IPS-20b (cell line): ENCODE measurements at regions not wholly inside any gene's neighbourhood (a gene's known extent, or its start where the extent isn't known, plus 50 kb on each side); places are given as distances from the start of the nearest gene placed in this dataset.
"Not testable (repeated sequence)": the region's sequence is repeated elsewhere in the genome, so short reads cannot be mapped to it uniquely, and the experiment has no call there.

ENCODE experiments used
- H3K27ac ChIP-seq: one replicate; pipeline ENCODE4 v1.5.1; 2013; ENCODE audit warnings: low read length
- H3K27me3 ChIP-seq: 2 replicates; pipeline ENCODE4 v1.6.1; 2013; ENCODE audit warnings: mild to moderate bottlenecking, low read length, inconsistent platforms; ENCODE audit not compliant: insufficient read depth
- H3K36me3 ChIP-seq: 2 replicates; pipeline ENCODE4 v1.6.1; 2013; ENCODE audit warnings: low read depth, mild to moderate bottlenecking, inconsistent platforms, low read length, moderate library complexity; ENCODE audit not compliant: insufficient read depth
- H3K4me1 ChIP-seq: 2 replicates; pipeline ENCODE4 v1.6.1; 2013; ENCODE audit warnings: mild to moderate bottlenecking, control low read depth, inconsistent platforms, low read length, moderate library complexity; ENCODE audit not compliant: insufficient read depth
- H3K4me3 ChIP-seq: 2 replicates; pipeline ENCODE4 v1.5.1; 2013; ENCODE audit warnings: mild to moderate bottlenecking, low read length, inconsistent platforms
- H3K9ac ChIP-seq: 2 replicates; pipeline ENCODE4 v1.6.1; 2013; ENCODE audit warnings: low read depth, mild to moderate bottlenecking, inconsistent platforms, low read length, moderate library complexity
- H3K9me3 ChIP-seq: 2 replicates; pipeline ENCODE4 v1.6.1; 2013; ENCODE audit warnings: mild to moderate bottlenecking, low read depth, low read length, inconsistent platforms; ENCODE audit not compliant: insufficient read depth

DNA sequence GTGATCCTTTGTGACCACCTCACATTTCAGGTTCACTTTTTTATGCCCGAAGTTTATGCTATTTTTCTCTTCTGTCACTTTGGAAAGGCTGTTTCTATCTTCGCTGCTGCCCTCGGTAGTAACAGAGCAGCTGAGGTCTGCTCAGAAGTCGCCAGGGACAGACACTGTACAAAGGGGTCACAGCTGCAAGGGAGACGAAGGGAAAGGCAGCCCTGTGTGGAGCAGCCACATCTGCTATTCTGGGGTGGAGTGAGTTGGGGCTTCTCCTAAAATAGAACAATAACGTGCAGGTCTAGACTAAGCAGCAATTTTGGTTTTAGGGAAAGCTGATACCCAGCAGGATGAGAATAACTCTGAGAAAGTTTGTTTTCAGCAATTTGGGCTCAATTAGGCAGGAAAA lies 72.5 kb downstream of the ACTL7B start:
- H3K4me3 ChIP-seq, result no peak overlapping the region
- peaks cover 19% of the 10 kb centered on the region; the same call in 1 of the 2 replicates for H3K4me1 ChIP-seq
- no peak overlapping the region for H3K9ac ChIP-seq
- H3K27ac ChIP-seq, result no peak overlapping the region
- H3K27me3 ChIP-seq, result peaks cover 7% of the 10 kb centered on the region; the same call in 1 of the 2 replicates
- no peaks in the 10 kb centered on the region for H3K36me3 ChIP-seq
- H3K9me3 ChIP-seq, result no peaks in the 10 kb centered on the region

DNA sequence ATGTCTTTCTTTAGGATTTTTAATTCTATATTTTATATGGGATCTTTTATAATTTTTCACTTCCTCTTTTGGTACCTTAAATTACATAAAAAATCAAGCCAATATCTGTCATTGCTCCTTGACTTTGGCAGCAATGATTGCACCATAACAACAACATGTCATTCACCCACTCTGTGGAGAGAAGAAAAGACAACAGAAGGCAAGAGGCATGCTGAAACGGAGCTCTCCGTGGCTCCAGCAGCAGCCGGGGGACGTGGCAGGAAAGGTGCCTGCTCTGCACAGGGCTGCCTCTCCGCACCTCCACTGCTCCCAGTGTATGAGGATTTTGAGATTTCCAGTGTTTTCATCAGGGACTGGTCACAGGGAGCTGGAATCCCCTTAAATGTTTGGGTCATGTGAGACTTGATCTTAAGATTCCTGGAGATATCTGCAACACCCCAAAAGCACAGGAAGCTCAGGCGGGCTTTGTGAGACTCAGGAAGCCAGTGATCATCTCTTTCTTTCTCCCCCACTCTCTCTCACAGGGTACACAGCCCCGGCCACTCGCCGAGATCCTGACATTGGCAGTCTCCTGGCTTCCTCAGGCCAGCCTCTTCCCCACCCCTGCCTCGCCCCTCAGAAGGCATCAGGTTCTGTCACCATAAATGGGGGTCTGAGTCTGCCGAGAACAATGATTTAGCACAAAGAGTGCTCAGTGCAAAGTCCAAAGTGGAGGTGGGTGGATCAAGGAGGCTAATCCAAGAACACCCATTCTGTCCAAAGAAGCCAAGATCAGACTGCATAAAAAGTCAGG lies 74.6 kb downstream of the ACTL7B start:
- no peak overlapping the region for H3K4me3 ChIP-seq
- no peaks in the 10 kb centered on the region for H3K9me3 ChIP-seq
- H3K9ac ChIP-seq, result no peak overlapping the region
- H3K27me3 ChIP-seq, result peaks cover 7% of the 10 kb centered on the region; the same call in 1 of the 2 replicates
- no peak overlapping the region for H3K27ac ChIP-seq
- H3K36me3 ChIP-seq, result no peaks in the 10 kb centered on the region
- peaks cover 4% of the 10 kb centered on the region; the same call in 1 of the 2 replicates for H3K4me1 ChIP-seq

DNA sequence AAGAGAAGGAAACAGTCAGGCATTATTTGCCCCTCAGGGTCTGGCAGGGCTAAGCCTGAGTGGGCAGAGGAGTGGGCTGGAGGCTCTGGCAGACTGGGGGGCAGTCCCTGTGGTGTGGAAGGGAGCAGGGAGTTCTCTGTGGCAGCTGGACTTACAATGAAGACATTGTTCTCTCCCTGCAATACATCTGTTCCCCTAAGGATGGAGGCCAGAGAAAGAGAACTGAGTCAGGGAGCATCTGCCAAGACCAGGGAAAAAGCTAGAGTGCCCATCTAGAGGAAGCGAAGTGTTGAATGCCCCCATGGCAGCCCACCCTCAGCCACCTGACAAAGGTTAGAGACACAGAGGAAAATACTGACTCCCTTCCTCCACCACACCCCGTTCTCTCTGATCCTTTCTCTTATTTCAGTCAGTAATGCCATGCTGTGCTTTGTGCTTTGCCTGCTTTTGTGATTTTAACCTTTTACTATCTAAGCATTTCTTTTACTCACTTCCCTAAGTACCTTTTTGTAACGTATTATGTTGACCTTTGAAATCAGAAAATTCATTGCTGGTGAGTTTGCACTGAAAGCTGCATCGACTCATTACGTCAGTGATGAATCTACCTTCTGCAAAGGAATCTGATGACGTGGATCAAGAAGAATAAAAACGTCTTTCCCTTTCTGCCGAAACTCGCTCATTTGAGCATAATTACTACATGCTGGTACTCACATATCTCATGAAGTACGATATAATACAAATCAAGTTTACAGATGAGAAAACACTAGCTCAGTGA lies 76.0 kb downstream of the ACTL7B start:
- Histone ChIP-seq H3K27ac (no peak overlapping the region), H3K4me1 (peaks cover 4% of the 10 kb centered on the region; the same call in 1 of the 2 replicates), H3K9ac (no peak overlapping the region), H3K9me3 (no peaks in the 10 kb centered on the region), H3K27me3 (peaks cover 7% of the 10 kb centered on the region; the same call in 1 of the 2 replicates), H3K4me3 (no peak overlapping the region), H3K36me3 (no peaks in the 10 kb centered on the region)

DNA sequence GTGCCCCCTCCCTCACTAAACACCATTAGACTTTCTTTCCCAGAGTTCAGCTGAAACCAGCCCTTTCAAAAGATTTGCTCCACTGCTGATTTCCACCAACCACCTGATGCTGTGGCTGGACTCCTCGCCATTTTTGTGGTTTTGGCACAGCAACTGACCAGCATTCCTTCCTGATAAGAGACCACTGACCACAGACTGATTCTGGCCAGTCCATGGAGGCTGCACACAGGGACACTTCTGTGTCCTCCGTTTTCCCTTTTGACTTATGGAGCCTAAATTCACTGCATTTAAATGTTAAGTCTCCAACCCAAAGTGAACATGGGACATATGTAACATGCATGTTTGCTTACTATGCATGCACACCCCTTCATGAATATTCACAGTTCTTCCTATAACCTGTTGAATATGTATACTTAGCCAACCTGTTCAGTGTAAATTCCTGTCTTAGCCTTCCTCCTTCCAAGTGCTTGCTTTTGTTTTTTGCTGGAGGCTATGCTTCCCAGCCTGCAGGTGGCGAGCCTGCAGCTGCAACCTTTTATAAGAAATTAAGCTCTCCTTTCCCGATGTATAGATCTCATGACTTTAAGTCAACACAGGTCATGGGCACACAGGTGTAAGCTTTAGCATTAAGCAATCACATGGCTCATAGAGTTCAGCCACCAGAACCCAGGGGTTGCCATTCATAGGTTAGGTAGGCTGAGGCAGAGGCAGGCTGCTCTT lies 78.7 kb downstream of the ACTL7B start:
- Histone ChIP-seq H3K4me3 (no peak overlapping the region), H3K36me3 (no peaks in the 10 kb centered on the region), H3K4me1 (peaks cover 4% of the 10 kb centered on the region; the same call in 1 of the 2 replicates), H3K27ac (no peak overlapping the region), H3K27me3 (peaks cover 7% of the 10 kb centered on the region; the same call in 1 of the 2 replicates), H3K9ac (no peak overlapping the region), H3K9me3 (no peaks in the 10 kb centered on the region)

DNA sequence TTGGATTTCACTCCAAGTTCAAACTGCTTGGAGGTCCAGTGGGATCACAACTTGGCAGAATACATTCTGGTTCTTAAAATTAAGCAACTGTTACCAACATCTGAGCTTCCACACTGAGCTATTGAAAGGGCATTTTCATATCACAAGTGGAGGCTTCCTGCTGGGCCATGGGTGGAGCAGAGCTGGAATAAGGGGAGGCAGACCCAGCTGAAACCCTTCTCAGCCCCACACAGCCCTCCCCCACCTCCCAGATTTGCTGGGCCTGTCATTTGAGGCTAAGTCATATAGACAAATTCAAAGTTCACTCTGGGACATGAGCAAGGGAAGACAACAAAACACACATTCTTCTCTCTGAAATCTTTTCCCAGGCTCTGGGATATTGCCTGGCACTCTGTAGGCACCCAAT lies 79.9 kb downstream of the ACTL7B start:
- Histone ChIP-seq H3K4me1 (peaks cover 4% of the 10 kb centered on the region; the same call in 1 of the 2 replicates), H3K9me3 (no peaks in the 10 kb centered on the region), H3K27me3 (peaks cover 7% of the 10 kb centered on the region; the same call in 1 of the 2 replicates), H3K36me3 (no peaks in the 10 kb centered on the region), H3K4me3 (no peak overlapping the region), H3K27ac (no peak overlapping the region), H3K9ac (no peak overlapping the region)

DNA sequence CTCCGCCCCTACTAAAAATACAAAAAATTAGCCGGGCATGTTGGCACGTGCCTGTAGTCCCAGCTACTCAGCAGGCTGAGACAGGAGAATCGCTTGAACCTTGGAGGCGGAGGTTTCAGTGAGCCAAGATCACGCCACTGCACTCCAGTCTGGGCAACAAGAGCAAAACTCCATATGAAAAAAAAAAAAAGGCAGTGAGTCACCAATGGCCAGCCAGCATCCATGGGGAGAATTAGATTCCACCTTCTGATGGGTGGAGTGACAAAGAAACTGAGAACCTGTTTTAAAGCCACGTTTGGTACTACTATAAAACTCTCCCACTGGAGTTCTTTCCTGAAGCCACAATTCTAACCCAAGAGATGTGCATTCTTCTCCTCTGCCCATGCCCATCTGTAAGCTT lies 81.7 kb downstream of the ACTL7B start:
- not testable (repeated sequence) for H3K9ac ChIP-seq, H3K36me3 ChIP-seq, H3K4me3 ChIP-seq, H3K9me3 ChIP-seq, H3K4me1 ChIP-seq, H3K27me3 ChIP-seq, H3K27ac ChIP-seq

DNA sequence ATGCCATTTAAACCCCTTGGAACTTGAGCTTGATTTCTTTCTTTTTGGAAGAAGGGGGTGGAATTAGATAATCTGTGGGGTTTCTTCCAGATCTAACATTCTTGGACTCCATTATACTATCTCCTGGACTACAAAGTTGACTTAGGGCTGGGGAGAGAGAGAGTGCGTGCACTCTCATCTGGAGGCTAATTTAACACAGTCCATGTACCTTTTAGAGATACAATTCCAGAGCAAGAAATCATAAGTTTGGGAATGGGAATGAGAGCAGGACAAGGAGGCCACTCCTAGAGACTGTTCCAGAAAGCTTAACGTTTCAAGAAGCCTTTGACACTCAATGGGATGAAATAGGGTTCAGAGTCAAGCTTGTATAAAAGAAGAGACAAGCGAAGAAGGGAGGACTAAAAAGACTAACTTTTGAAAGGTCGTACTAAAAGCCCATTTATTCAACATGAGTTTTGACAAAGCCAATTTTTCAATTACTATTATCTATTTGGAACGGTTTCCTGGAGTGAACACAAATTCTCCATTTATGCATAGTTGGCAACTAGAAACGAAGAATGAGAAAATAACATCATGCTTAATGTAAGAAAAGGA lies 83.4 kb downstream of the ACTL7B start:
- no peaks in the 10 kb centered on the region for H3K36me3 ChIP-seq
- H3K9ac ChIP-seq, result no peak overlapping the region
- H3K27me3 ChIP-seq, result no peaks in the 10 kb centered on the region
- H3K4me3 ChIP-seq, result no peak overlapping the region
- peaks cover 7% of the 10 kb centered on the region; the same call in 1 of the 2 replicates for H3K4me1 ChIP-seq
- no peak overlapping the region for H3K27ac ChIP-seq
- H3K9me3 ChIP-seq, result no peaks in the 10 kb centered on the region

DNA sequence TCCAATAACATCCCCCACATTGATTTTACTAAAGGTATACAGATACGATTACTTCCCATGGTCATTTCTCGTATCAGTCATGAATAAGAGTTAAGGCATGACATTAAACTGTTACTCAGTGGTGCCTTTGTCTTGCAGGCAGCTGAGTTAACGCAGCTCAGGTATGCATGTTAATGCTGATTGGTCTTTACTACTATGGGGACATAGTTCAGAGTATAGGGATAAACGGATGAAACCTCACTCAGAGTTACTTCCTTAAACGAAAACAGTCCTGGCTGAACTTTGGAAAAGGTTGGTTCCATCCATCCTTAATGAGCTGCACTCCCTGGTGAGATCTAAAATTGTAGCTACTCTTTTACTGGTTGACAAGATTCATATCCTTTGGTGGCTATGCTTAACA lies 87.0 kb downstream of the ACTL7B start:
- Histone ChIP-seq H3K4me1 (peaks cover 7% of the 10 kb centered on the region; the same call in 1 of the 2 replicates), H3K9ac (no peak overlapping the region), H3K9me3 (no peaks in the 10 kb centered on the region), H3K27me3 (no peaks in the 10 kb centered on the region), H3K36me3 (no peaks in the 10 kb centered on the region), H3K27ac (no peak overlapping the region), H3K4me3 (no peak overlapping the region)

DNA sequence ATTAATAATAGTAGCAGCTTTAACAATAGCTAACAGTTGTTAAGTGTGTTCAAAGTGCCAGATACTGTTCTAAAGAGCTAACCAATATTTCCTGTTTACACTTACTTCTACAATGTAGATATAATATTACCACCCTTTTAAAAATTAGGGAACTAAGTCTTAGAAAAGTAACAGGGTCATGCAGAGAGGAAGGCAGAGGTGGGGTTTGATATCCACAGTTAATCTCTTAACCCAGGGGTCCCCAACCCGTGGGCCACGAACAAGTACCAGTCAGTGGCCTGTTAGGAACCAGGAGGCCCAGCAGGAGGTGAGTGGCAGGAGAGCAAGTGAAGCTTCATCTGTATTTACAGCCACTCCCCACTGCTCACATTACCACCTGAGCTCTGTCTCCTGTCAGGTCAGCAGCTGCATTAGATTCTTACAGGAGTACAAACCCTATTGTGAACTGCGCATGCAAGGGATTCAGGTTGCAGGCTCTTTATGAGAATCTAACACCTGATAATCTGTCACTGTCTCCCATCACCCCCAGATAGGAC lies 89.1 kb downstream of the ACTL7B start:
- no peaks in the 10 kb centered on the region for H3K27me3 ChIP-seq
- H3K9ac ChIP-seq, result no peak overlapping the region
- no peaks in the 10 kb centered on the region for H3K9me3 ChIP-seq
- H3K27ac ChIP-seq, result no peak overlapping the region
- H3K4me1 ChIP-seq, result peaks cover 7% of the 10 kb centered on the region; the same call in 1 of the 2 replicates
- H3K36me3 ChIP-seq, result no peaks in the 10 kb centered on the region
- no peak overlapping the region for H3K4me3 ChIP-seq

DNA sequence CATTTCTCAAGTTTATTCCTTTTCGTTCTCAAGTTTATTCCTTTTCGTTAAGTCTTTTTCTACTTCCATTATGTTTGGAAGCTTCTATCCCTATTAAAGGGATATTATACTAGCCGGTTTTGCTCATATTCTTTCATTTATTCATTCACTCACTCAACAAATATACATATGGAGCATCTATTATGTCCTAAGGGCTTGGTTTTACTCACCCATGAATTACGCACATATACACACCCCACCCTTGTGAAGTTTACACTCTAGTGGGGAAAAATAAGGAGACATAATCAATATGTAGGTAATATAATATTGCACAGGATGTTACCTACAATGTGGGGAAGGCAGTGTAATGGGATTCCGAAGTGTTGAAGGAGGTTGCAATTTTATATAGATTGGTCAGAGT lies 90.5 kb downstream of the ACTL7B start:
- Histone ChIP-seq H3K9me3 (no peaks in the 10 kb centered on the region), H3K9ac (no peak overlapping the region), H3K27me3 (no peaks in the 10 kb centered on the region), H3K27ac (no peak overlapping the region), H3K36me3 (no peaks in the 10 kb centered on the region), H3K4me3 (no peak overlapping the region), H3K4me1 (peaks cover 7% of the 10 kb centered on the region; the same call in 1 of the 2 replicates)
